Hypothalamus (tissue), 51 donors: ENCODE measurements at regions not wholly inside any gene's neighbourhood (a gene's known extent, or its start where the extent isn't known, plus 50 kb on each side); places are given as distances from the start of the nearest gene placed in this dataset.

Experiments
- DNase-seq, 51 donors: peaks; one replicate each; lab custom pipeline; 2025; lab: John Stamatoyannopoulos, UW

GRCh38 chr22:22741843-22742242, 97.4 kb downstream of the GGTLC2 start:
- no peak for DNase-seq

GRCh38 chr22:22742641-22743040, 98.2 kb downstream of the GGTLC2 start:
- DNase-seq: no peak

GRCh38 chr22:22743128-22743760, 98.8 kb downstream of the GGTLC2 start:
- DNase-seq: no peak

GRCh38 chr22:22744412-22745224, 100.2 kb downstream of the GGTLC2 start:
- DNase-seq: no peak

GRCh38 chr22:22745225-22746060, 101.0 kb downstream of the GGTLC2 start:
- peak in 11 of 51 donors; percentile 3 to 50 (median 15) for DNase-seq

GRCh38 chr22:22746061-22746962, 101.9 kb downstream of the GGTLC2 start:
- no peak for DNase-seq

GRCh38 chr22:22746963-22747933, 102.8 kb downstream of the GGTLC2 start:
- no peak for DNase-seq

GRCh38 chr22:22748297-22748743, 103.9 kb downstream of the GGTLC2 start:
- peak in 22 of 51 donors; percentile 3 to 49 (median 18) for DNase-seq

GRCh38 chr22:22748756-22749155, 104.3 kb downstream of the GGTLC2 start:
- DNase-seq: no peak

- no peak for DNase-seq
Observed at GRCh38 chr22:22749167-22749758, 104.8 kb downstream of the GGTLC2 start.

GRCh38 chr22:22750335-22751042, 106.1 kb downstream of the GGTLC2 start:
- no peak for DNase-seq

GRCh38 chr22:22751043-22751603, 106.7 kb downstream of the GGTLC2 start:
- DNase-seq: no peak

- no peak for DNase-seq
Observed at GRCh38 chr22:22752199-22752555, 107.8 kb downstream of the GGTLC2 start.

- DNase-seq: no peak
Observed at GRCh38 chr22:22752556-22753477, 108.4 kb downstream of the GGTLC2 start.

- peak in 12 of 51 donors; percentile 1 to 53 (median 10) for DNase-seq
Observed at GRCh38 chr22:22753526-22754267, 109.3 kb downstream of the GGTLC2 start.

- DNase-seq: no peak
Observed at GRCh38 chr22:22754268-22754657, 109.8 kb downstream of the GGTLC2 start.
